Mesendoderm (in vitro differentiated cells): ENCODE measurements at regions not wholly inside any gene's neighbourhood (a gene's known extent, or its start where the extent isn't known, plus 50 kb on each side); places are given as distances from the start of the nearest gene placed in this dataset.

Experiments used
- DNase-seq: peaks from one replicate; pipeline ENCODE4 v3.0.0; 2013
- H2AK5ac ChIP-seq: 2 replicates; pipeline ENCODE4 v1.6.1; 2013; ENCODE audit warnings: low read length, inconsistent platforms
- H2BK120ac ChIP-seq: 2 replicates; pipeline ENCODE4 v1.6.1; 2013; ENCODE audit warnings: low read depth, mild to moderate bottlenecking, low read length, moderate library complexity, mixed read lengths
- H2BK15ac ChIP-seq: replicated peaks from 2 replicates; pipeline ENCODE4 v1.6.1; 2013; ENCODE audit warnings: low read depth, mild to moderate bottlenecking, moderate library complexity
- H2BK5ac ChIP-seq: 2 replicates; pipeline ENCODE4 v1.6.1; 2013; ENCODE audit warnings: low read length, inconsistent platforms
- H3K18ac ChIP-seq: 2 replicates; pipeline ENCODE4 v1.6.1; 2013; ENCODE audit warnings: mild to moderate bottlenecking, low read length, mixed read lengths
- H3K23ac ChIP-seq: one replicate; pipeline ENCODE4 v1.6.1; 2013; ENCODE audit warnings: low read length
- H3K27ac ChIP-seq: 2 replicates; pipeline ENCODE4 v1.5.1; 2013; ENCODE audit warnings: low read depth, mild to moderate bottlenecking, inconsistent platforms, low read length, moderate library complexity
- H3K27me3 ChIP-seq: 2 replicates; pipeline ENCODE4 v1.6.1; 2013; ENCODE audit warnings: low read length, control low read depth, mild to moderate bottlenecking, inconsistent platforms; ENCODE audit not compliant: insufficient read depth, poor library complexity
- H3K36me3 ChIP-seq: 2 replicates; pipeline ENCODE4 v1.6.1; 2013; ENCODE audit warnings: low read length, inconsistent platforms; ENCODE audit not compliant: control insufficient read depth, insufficient read depth
- H3K4ac ChIP-seq: one replicate; pipeline ENCODE4 v1.6.1; 2013; ENCODE audit warnings: low read depth, mild to moderate bottlenecking, low read length, moderate library complexity
- H3K4me1 ChIP-seq: 2 replicates; pipeline ENCODE4 v1.6.1; 2013; ENCODE audit warnings: low read depth, low read length, inconsistent platforms; ENCODE audit not compliant: control insufficient read depth
- H3K4me2 ChIP-seq: 2 replicates; pipeline ENCODE4 v1.6.1; 2013; ENCODE audit warnings: low read length
- H3K4me3 ChIP-seq: 2 replicates; pipeline ENCODE4 v1.5.1; 2013; ENCODE audit warnings: mild to moderate bottlenecking, low read length
- H3K56ac ChIP-seq: one replicate; pipeline ENCODE4 v1.6.1; 2013; ENCODE audit warnings: low read length
- H3K79me1 ChIP-seq: 2 replicates; pipeline ENCODE4 v1.6.1; 2013; ENCODE audit warnings: low read length, inconsistent platforms
- H3K79me2 ChIP-seq: 2 replicates; pipeline ENCODE4 v1.6.1; 2013; ENCODE audit warnings: mild to moderate bottlenecking, low read length; ENCODE audit not compliant: control insufficient read depth, insufficient read depth
- H3K9ac ChIP-seq: 2 replicates; pipeline ENCODE4 v1.6.1; 2013; ENCODE audit warnings: low read length, inconsistent platforms
- H4K5ac ChIP-seq: one replicate; pipeline ENCODE4 v1.6.1; 2013; ENCODE audit warnings: low read length
- H4K8ac ChIP-seq: one replicate; pipeline ENCODE4 v1.6.1; 2013; ENCODE audit warnings: low read depth, mild to moderate bottlenecking, control low read depth, low read length, moderate library complexity
- WGBS: extraction: QIAGEN DNeasy Blood & Tissue Kit; methylation state at CpG from one replicate; pipeline ENCODE4 v1.1.7; 2013; ENCODE audit warnings: low lambda C conversion rate, missing lambda C conversion rate; ENCODE audit not compliant: insufficient coverage; ENCODE audit errors: extremely low coverage; 5-methylcytosine and 5-hydroxymethylcytosine counted together

DNA sequence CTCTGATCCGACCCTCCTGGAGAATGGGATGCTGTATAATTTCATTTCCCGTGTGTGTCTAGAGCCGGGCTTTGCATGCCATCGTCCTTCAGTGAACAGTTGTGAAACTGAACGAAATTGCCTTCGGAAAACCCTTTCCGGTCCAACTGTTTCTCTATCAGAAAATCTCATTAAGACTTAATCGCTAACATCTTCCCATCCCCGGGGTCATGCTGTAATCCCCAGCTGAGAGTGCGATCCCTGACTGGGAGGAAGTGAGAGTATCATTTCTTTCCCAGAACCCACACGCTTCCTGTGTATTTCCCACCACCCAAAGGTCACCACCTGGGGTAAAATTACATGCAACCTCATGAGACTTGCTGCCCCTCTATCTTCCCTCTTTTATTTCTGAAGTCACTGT lies 75.6 kb upstream of the RBFOX1 start:
- H3K36me3 ChIP-seq = no peaks in the 10 kb centered on the region
- no peak overlapping the region for H2BK5ac ChIP-seq
- H3K56ac ChIP-seq = no peak overlapping the region
- peak; percentile 79 for DNase-seq
- H3K9ac ChIP-seq = no peak overlapping the region
- no peak overlapping the region for H2BK15ac ChIP-seq
- H4K8ac ChIP-seq = no peak overlapping the region
- H3K18ac ChIP-seq = no peak overlapping the region
- WGBS = no CpG with 5 or more reads among the region's 11 CpGs
- H3K27me3 ChIP-seq = no peaks in the 10 kb centered on the region
- H3K23ac ChIP-seq = no peak overlapping the region
- no peak overlapping the region for H3K4me2 ChIP-seq
- H3K4ac ChIP-seq = no peak overlapping the region
- no peak overlapping the region for H3K4me3 ChIP-seq
- H3K27ac ChIP-seq = no peak overlapping the region
- H3K79me1 ChIP-seq = no peaks in the 10 kb centered on the region
- H2AK5ac ChIP-seq = no peak overlapping the region
- H4K5ac ChIP-seq = no peak overlapping the region
- no peaks in the 10 kb centered on the region for H3K4me1 ChIP-seq
- H3K79me2 ChIP-seq = no peaks in the 10 kb centered on the region
- no peak overlapping the region for H2BK120ac ChIP-seq

DNA sequence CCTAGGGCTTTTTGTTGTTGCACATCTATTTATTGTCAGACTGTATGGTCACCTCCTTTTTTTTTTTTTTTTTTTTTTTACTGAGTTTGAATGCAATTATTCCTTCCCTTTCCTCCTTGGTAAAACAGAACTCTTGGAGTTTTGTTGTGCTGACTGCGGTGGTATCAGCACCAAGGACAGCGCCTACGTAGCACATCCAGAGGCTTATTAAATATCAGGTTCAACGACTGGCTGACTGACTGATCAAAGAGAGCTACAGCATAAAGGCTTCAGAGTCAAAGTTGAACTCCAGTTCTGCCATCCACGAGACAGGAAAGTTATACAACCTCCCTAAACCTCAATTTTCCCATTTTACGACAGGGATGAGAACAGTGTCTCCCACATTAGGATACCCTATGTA lies 86.1 kb upstream of the RBFOX1 start:
- no peak overlapping the region for H3K9ac ChIP-seq
- H2AK5ac ChIP-seq = no peak overlapping the region
- DNase-seq = peak; percentile 57
- no peaks in the 10 kb centered on the region for H3K36me3 ChIP-seq
- no peak overlapping the region for H4K5ac ChIP-seq
- H2BK5ac ChIP-seq = no peak overlapping the region
- H3K18ac ChIP-seq = no peak overlapping the region
- H3K56ac ChIP-seq = no peak overlapping the region
- no peaks in the 10 kb centered on the region for H3K79me1 ChIP-seq
- no peaks in the 10 kb centered on the region for H3K4me1 ChIP-seq
- no peaks in the 10 kb centered on the region for H3K27me3 ChIP-seq
- H3K79me2 ChIP-seq = no peaks in the 10 kb centered on the region
- H3K23ac ChIP-seq = no peak overlapping the region
- no peak overlapping the region for H4K8ac ChIP-seq
- H3K4me3 ChIP-seq = no peak overlapping the region
- no peak overlapping the region for H3K4ac ChIP-seq
- no peak overlapping the region for H2BK15ac ChIP-seq
- H2BK120ac ChIP-seq = no peak overlapping the region
- no peak overlapping the region for H3K4me2 ChIP-seq
- H3K27ac ChIP-seq = no peak overlapping the region
- WGBS = no CpG with 5 or more reads among the region's 6 CpGs

DNA sequence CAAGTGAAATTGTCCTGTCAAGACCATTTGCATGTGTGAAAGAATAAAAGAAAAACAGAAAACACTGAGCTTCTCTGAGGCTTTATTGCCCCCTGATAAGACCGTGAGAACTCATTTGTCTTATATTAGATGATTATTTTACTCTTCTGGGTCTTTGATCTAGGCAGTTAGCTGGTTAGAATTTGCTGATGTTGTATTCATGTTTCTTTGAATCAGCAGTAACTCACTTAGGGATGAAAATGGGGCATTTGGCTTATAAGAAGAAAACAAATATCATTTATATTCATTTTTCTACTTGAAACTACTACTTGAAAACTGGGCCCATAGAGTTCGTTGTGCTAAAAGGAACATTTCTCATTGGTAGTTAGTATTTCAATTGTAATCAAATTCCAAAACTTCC lies 93.1 kb upstream of the RBFOX1 start:
- H3K9ac ChIP-seq = no peak overlapping the region
- H2BK15ac ChIP-seq = no peak overlapping the region
- H2AK5ac ChIP-seq = no peak overlapping the region
- H3K79me2 ChIP-seq = no peaks in the 10 kb centered on the region
- H3K4me1 ChIP-seq = no peaks in the 10 kb centered on the region
- H2BK5ac ChIP-seq = no peak overlapping the region
- H4K5ac ChIP-seq = no peak overlapping the region
- H2BK120ac ChIP-seq = no peak overlapping the region
- H3K27me3 ChIP-seq = no peaks in the 10 kb centered on the region
- no peak overlapping the region for H3K4ac ChIP-seq
- no peaks in the 10 kb centered on the region for H3K36me3 ChIP-seq
- H3K4me2 ChIP-seq = no peak overlapping the region
- WGBS = no CpG with 5 or more reads among the region's 2 CpGs
- no peak overlapping the region for H3K56ac ChIP-seq
- DNase-seq = no peak
- H3K79me1 ChIP-seq = no peaks in the 10 kb centered on the region
- no peak overlapping the region for H4K8ac ChIP-seq
- H3K23ac ChIP-seq = no peak overlapping the region
- H3K4me3 ChIP-seq = no peak overlapping the region
- no peak overlapping the region for H3K27ac ChIP-seq
- no peak overlapping the region for H3K18ac ChIP-seq

DNA sequence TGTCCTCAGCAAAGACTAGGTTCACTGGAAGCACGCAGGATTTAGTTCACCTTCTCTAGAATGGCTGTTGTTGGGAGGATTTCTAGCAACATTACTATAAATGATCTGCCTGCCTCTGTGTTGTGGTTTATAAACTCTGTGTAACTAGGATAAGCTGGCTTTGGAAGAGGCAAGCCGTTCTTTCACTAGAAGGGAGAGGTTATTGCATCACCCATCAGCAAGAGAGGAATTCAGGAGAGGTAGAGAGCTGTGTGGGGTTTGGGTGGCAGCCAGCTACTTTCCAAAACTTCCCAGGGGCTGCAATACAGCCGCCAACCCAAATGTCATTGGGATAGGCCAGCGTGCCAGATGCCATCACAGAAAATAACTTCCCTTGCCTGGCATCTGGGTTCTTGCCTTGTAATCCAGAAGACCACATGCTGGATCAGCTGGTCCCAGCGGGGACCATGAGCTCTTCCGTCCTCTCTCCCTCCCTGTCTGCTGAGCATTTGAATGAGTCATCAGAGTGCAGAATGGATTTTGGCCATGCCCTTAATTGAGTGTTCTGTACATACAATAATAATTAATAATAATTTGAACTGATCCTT lies 95.7 kb upstream of the RBFOX1 start:
- Histone ChIP-seq H2BK120ac (no peak overlapping the region), H3K4me2 (no peak overlapping the region), H3K4ac (no peak overlapping the region), H3K18ac (no peak overlapping the region), H3K79me2 (no peaks in the 10 kb centered on the region), H2AK5ac (no peak overlapping the region), H3K27me3 (no peaks in the 10 kb centered on the region), H2BK15ac (no peak overlapping the region), H3K36me3 (no peaks in the 10 kb centered on the region), H4K8ac (no peak overlapping the region), H3K27ac (no peak overlapping the region), H3K56ac (no peak overlapping the region), H3K79me1 (no peaks in the 10 kb centered on the region), H4K5ac (no peak overlapping the region), H3K9ac (no peak overlapping the region), H3K4me1 (peaks cover 2% of the 10 kb centered on the region), H3K23ac (no peak overlapping the region), H2BK5ac (no peak overlapping the region), H3K4me3 (no peak overlapping the region)
- DNase-seq = no peak
- WGBS = no CpG with 5 or more reads among the region's 6 CpGs

DNA sequence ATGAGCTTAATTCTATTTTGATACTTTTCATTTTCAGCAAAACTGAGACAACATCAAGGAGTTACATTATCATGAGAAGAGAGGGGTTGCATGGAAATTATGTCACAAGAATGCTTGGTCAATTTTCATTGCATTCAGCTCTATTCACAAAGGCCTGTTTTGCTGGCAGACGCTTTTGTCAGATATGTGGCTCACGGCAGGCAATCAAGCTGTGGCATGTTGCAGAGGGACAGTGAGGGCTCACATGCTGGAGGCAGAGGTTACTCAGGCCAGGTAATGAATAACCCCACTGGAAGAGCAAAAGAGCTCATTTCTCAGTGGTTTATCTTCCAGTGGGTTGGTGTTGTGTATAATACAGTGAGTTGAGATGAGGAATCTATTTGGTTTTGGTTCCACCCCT lies 98.7 kb upstream of the RBFOX1 start:
- Histone ChIP-seq H3K4me2 (no peak overlapping the region), H2AK5ac (no peak overlapping the region), H4K5ac (no peak overlapping the region), H3K56ac (no peak overlapping the region), H3K79me2 (no peaks in the 10 kb centered on the region), H3K23ac (no peak overlapping the region), H3K36me3 (no peaks in the 10 kb centered on the region), H3K79me1 (no peaks in the 10 kb centered on the region), H3K4me1 (peaks cover 2% of the 10 kb centered on the region), H3K27ac (no peak overlapping the region), H2BK120ac (no peak overlapping the region), H3K27me3 (no peaks in the 10 kb centered on the region), H4K8ac (no peak overlapping the region), H3K4ac (no peak overlapping the region), H3K9ac (no peak overlapping the region), H2BK15ac (no peak overlapping the region), H2BK5ac (no peak overlapping the region), H3K4me3 (no peak overlapping the region), H3K18ac (no peak overlapping the region)
- no CpG with 5 or more reads among the region's 2 CpGs for WGBS
- no peak for DNase-seq

DNA sequence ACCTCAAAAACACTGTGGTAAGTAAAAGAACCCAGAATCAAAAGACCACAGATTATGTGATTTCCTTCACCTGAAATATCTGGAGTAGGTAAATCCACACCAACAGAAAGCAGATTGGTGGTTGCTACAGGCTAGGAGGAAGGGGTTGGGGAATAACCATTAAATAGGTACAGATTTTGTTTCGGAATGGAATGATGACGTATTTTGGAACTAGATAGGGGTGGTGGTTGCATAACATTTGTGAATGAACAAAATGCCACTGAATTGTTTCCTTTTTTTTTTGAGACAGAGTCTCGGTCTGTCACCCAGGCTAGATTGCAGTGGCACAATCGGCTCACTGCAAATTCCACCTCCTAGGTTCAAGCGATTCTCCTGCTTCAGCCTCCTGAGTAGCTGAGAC lies 100.9 kb upstream of the RBFOX1 start:
- peaks cover 7% of the 10 kb centered on the region for H3K4me1 ChIP-seq
- H3K56ac ChIP-seq = no peak overlapping the region
- H3K4me2 ChIP-seq = no peak overlapping the region
- no peak overlapping the region for H3K9ac ChIP-seq
- H2BK15ac ChIP-seq = no peak overlapping the region
- no peaks in the 10 kb centered on the region for H3K36me3 ChIP-seq
- no peaks in the 10 kb centered on the region for H3K79me1 ChIP-seq
- H4K8ac ChIP-seq = no peak overlapping the region
- H2BK120ac ChIP-seq = no peak overlapping the region
- no peak overlapping the region for H3K4ac ChIP-seq
- no peak overlapping the region for H2AK5ac ChIP-seq
- no CpG with 5 or more reads among the region's 5 CpGs for WGBS
- no peak overlapping the region for H2BK5ac ChIP-seq
- H3K23ac ChIP-seq = no peak overlapping the region
- H3K79me2 ChIP-seq = no peaks in the 10 kb centered on the region
- H4K5ac ChIP-seq = no peak overlapping the region
- no peak for DNase-seq
- H3K27ac ChIP-seq = no peak overlapping the region
- no peaks in the 10 kb centered on the region for H3K27me3 ChIP-seq
- H3K18ac ChIP-seq = no peak overlapping the region
- H3K4me3 ChIP-seq = no peak overlapping the region
